ENCODE measurements at regions not wholly inside any gene's neighbourhood (a gene's known extent, or its start where the extent isn't known, plus 50 kb on each side); places are given as distances from the start of the nearest gene placed in this dataset.

DNA sequence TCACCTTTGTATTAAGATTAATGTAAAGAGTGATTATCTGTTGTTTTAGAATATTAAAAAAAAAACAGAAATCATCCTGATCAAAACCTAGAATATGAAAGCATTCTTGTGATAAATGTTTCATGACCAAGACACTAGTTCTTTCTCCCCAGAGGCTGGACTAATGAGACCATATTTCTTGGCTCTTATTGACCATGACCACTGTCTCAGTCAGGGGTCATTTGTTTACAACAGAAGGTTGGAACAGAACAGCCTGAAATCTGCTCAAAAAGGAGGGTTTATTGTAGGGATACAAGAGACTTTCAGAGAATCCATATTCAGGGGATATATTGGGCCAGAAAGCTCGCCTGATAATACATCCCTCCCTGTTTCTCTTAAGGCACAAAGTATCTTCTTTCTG is 87.7 kb downstream of the TMEM30B start:
- no peak for DNase-seq (ENCODE audit: low read depth in 2 of 3, low spot score in 2 of 3)

DNA sequence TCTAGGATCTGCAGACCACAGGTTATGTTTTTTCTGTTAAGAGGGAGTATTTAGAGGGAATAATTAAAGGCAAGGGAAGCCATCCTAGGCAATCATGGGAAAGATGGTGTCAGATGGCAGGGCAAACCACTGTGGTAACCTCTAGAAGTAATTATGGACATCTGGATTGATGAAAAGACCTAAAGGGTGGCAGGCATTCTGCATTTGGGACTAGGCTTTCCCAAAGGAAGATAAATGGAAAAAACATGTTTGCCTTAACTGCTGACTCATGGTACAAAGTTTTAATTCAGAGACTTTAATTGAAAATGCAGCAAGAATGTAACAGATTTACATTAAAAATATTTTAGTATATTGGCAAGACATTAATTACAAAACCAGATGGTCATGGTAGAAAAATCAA is 88.1 kb downstream of the TMEM30B start:
- no peak for DNase-seq (ENCODE audit: low read depth in 2 of 3, low spot score in 2 of 3)

DNA sequence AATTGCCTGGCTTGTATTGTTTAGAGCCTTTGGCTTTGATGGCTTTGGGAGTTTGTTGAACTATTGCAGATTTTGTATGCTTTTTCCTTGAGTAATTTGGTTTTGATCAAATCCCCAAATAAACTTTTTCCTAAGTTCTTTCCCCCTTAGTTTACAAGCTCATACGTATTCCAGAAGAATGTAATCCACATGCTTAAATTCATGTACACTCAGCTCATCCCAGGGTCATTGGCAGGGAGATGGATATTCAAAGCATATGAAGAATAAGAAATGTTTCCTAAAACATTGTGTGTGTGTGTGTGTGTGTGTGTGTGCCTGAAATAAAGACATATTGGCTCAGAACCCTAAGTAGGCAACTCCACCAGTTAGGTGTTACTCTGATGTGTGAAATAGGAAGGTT is 89.4 kb downstream of the TMEM30B start:
- DNase-seq (ENCODE audit: low read depth in 2 of 3, low spot score in 2 of 3), result no peak

DNA sequence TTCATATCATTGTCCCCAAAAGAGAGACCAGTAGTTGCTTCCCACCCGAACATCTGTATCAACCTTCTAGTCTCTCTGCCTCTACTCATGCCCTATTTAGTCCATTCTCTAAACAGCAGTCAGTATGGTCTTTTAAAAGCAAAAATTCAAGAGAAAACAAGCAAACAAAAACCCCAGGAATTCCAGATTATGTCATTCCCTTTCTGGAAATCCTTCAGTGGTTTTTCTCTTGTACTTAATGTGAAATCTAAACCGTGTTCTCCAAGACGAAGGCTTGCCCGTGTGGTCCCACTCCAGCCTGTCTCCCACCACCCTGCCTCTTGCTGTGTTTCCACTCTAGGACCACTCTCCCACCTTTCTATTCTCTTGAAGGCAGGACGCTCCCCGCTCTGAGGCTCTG is 90.8 kb downstream of the TMEM30B start:
- DNase-seq (ENCODE audit: low read depth in 2 of 3, low spot score in 2 of 3), result no peak

GRCh38 chr14:61188978-61189808 is 91.9 kb downstream of the TMEM30B start:
- DNase-seq (ENCODE audit: low read depth in 2 of 3, low spot score in 2 of 3), result peak in 2 of 3 donors; percentile 24 to 34

GRCh38 chr14:61188196-61188595 is 92.9 kb downstream of the TMEM30B start:
- peak in 1 of 3 donors; percentile 1 for DNase-seq (ENCODE audit: low read depth in 2 of 3, low spot score in 2 of 3)

- no peak for DNase-seq (ENCODE audit: low read depth in 2 of 3, low spot score in 2 of 3)
Observed at GRCh38 chr14:61187196-61187905, 93.8 kb downstream of the TMEM30B start.

DNA sequence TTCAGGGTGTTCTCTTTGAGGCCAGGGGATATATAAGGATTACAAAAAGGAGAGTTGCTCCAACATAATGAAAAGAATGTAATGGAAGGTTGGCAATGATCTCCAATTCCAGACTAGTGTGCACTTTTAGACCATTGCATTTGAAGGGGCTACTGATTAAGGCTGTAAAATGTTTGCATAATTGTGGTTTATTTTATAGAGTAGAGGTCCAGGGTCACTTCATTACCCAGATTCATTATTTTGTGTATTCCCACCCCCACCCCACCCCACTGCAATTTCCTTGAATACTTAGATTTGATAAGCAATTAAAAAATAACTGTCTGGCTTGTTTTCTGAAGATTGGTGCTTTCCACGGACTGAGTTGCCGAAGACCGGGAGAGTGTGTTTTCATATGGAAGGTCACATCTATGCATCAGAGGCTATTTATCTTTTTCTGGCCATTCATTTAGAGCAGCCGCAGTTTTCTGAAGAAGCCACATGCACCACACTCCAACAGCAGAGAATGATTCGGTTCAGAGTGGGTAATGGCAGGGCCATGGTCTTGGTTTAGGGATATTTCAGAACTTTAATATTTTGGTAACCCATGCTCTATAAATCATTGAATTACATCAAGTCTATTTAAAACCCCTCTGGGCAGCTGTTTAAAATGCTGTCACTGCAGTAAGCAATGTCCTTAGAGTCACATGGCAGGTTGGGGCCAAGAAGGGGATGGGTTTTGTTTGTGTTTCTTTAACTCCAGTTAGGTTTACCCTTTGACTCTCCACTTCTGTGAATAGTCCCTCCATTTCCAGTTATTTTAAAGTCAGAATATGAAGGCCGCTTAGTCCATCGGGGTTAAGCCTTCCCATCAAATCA is 94.6 kb downstream of the TMEM30B start:
- DNase-seq (ENCODE audit: low read depth in 2 of 3, low spot score in 2 of 3), result no peak

DNA sequence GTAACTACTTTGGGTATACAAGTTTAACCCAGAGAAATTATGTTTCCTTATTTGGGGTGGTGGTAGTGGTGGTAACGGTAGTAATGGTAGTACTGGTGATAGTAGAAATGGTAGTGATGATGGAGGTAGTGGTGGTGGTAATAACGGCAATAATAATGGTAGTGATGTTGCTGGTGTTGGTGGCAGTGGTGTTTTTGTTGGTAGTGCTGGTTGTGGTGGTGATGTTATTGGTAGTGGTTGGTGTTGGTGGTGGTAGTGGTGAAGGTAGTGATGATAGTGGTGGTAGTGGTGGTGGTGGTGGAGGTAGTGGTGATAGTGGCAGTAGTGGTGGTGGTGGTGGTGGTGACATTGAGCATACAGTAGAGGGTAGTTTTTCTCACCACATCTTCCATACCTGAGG is 95.6 kb downstream of the TMEM30B start:
- no peak for DNase-seq (ENCODE audit: low read depth in 2 of 3, low spot score in 2 of 3)

DNA sequence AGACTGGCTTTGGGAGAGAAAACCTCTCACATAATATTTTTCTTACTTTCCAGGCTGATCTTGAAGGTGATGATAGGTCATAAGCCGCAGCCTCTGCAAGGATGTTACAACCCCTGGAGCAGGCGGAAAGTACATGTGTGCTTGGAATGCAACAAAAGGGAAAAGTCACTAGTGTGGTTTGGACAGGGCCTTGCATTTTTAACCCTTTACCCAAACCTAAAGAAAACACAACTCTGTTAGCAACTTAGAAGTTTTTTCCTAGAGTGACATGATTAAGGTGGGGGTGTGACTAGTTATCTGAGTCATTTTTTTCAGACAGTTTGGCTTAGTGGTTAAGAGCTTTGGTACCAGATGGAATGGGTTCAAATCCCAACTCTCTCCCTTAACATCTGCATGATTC is 97.0 kb downstream of the TMEM30B start:
- no peak for DNase-seq (ENCODE audit: low read depth in 2 of 3, low spot score in 2 of 3)

DNA sequence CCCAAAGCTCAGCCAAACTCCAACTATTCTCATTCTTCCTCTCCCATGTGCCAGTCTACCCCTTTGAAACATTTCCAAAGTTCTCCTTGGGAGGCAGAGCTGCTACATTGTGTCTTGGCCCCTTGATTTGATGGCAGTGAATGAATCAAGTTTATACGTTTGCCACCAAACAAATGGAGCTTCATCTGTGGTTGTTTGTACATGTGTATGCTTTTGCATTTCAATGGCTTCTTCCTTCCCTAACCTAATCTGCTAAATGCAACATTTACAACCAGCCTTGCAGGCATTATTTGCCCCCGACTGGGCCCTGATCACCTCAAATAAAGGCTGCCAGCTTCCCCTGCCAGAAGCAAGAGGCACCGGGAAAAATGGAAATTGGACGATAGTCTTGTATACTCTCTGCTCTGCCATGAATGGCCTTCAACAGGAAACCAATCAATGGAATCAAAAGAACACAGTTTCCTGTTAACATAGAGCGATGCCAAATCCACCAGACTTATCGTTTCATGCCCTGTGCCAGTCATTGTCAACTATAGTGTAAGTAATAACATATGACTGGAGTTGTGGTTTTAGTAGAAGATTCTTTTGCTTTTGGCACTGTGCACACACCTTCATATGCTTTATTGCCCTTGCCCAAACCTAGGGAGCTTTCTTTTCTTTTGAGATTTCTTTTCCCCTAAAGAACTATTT is 97.8 kb downstream of the TMEM30B start:
- DNase-seq (ENCODE audit: low read depth in 2 of 3, low spot score in 2 of 3), result peak in 1 of 3 donors; percentile 10

- no peak for DNase-seq (ENCODE audit: low read depth in 2 of 3, low spot score in 2 of 3)
Observed at GRCh38 chr14:61179796-61180398, 101.2 kb downstream of the TMEM30B start.

DNA sequence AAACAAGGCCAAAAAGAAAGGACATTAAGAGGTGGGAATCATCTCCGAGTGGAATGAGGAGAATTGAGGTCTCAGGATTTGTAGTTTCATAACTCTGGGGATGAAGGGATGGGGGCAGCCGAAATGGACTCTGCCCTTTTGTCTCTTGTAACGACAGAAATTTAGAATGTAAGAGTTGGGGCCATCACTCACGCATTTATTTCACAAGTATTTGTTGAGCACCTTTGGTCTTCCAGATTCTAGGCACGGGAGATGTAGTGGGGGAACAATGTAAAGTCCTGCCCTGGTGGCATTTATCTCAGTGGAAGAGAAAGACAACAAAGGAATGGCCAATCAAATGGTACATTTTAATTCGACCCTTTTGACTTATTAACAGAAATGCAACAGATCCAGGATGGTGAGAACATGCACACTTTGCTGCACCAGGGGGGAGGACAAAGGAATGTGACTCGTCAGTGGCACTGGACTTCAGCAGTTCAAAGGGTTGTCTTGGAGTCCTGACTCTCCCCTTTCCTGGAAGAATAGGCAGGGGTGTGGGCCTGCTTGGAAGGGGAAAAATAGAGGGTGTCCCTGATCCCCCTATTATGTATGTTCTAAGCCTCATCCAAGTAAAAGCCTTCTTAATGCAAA is 102.0 kb downstream of the TMEM30B start:
- no peak for DNase-seq (ENCODE audit: low read depth in 2 of 3, low spot score in 2 of 3)

- DNase-seq (ENCODE audit: low read depth in 2 of 3, low spot score in 2 of 3), result no peak
Observed at GRCh38 chr14:61178226-61179060, 102.7 kb downstream of the TMEM30B start.

GRCh38 chr14:61177279-61178225 is 103.6 kb downstream of the TMEM30B start:
- DNase-seq (ENCODE audit: low read depth in 2 of 3, low spot score in 2 of 3), result no peak

GRCh38 chr14:61176686-61177085 is 104.5 kb downstream of the TMEM30B start:
- DNase-seq (ENCODE audit: low read depth in 2 of 3, low spot score in 2 of 3), result no peak

DNA sequence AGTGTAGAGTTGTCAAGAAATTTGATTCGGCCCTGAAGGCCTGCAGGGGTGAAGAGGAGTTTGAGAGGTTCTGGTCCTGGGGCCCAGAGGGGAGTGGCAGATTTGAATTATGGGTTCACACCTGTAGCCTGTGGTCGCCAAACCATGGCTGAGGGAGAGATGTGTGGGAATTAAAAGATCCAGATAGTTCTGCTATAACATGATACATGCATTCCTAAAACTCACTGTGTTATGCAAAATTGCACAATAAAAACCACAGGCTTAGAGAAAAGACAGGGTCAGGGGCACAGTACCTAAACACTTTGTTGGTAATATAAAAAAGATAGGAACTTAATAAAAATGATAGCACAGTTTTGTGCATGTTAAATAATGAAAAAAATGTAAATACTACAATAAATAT is 106.2 kb downstream of the TMEM30B start:
- no peak for DNase-seq (ENCODE audit: low read depth in 2 of 3, low spot score in 2 of 3)

- no peak for DNase-seq (ENCODE audit: low read depth in 2 of 3, low spot score in 2 of 3)
Observed at GRCh38 chr14:61174441-61174891, 106.7 kb downstream of the TMEM30B start.

Data from hematopoietic multipotent progenitor cell (in vitro differentiated cells).